ENCODE measurements at regions not wholly inside any gene's neighbourhood (a gene's known extent, or its start where the extent isn't known, plus 50 kb on each side); places are given as distances from the start of the nearest gene placed in this dataset.

- TF ChIP-seq POLR2A (IDR thresholded peaks at IDR 0.05) (no peak), CTCF (IDR thresholded peaks at IDR 0.05) (no peak), EP300 (IDR thresholded peaks at IDR 0.05) (no peak)
Observed at GRCh38 chr5:159410480-159410879, 80.2 kb upstream of the IL12B start.

Measured in gastroesophageal sphincter (tissue), 3 donors.